ENCODE measurements at regions not wholly inside any gene's neighbourhood (a gene's known extent, or its start where the extent isn't known, plus 50 kb on each side); places are given as distances from the start of the nearest gene placed in this dataset.

GRCh38 chr3:150054635-150055034 is 83.9 kb upstream of the PFN2 start:
- no peak overlapping the region for H3K4me3 ChIP-seq
- FAIRE-seq: no peak
- peaks cover 10 to 15% of the 10 kb centered on the region in 2 experiments; a peak in 4 of 5 replicates for H3K27me3 ChIP-seq (ENCODE audit: control insufficient read depth in 2 of 2, insufficient read depth in 2 of 2, low read length in 2 of 2)
- ChIA-PET POLR2A (interaction anchor here (0.5 to 0.6 kb wide), 2 partner anchors 23 to 96 kb away, joined by 3 read pairs; no protein-coding TSS in a partner anchor), CTCF (ENCODE audit: low intra/inter-chr PET ratio) (no interaction called here)
- H4K20me1 ChIP-seq (replicated peaks; ENCODE audit: control insufficient read depth, insufficient read depth, low read length): no peaks in the 10 kb centered on the region
- BruUV-seq (replicated peaks): no TSS peak
- intact Hi-C loops (cut with micrococcal nuclease) (no loop called here), in situ Hi-C loops (cut with MboI) (no loop called here)
- ATAC-seq: no peak
- H3K4me2 ChIP-seq (ENCODE audit: insufficient read depth, low read length): no peak overlapping the region
- no peaks in the 10 kb centered on the region for H3K36me3 ChIP-seq (ENCODE audit: control insufficient read depth, insufficient read depth, low read length)
- TF ChIP-seq ZNF175 (CRISPR knock-in tag; IDR thresholded peaks at IDR 0.05; ENCODE audit: low read depth): no peak
- TF ChIP-seq SUPT5H (IDR thresholded peaks at IDR 0.05): no peak
- no peak for TF ChIP-seq SNRNP70 (optimal IDR thresholded peaks at IDR 0.05; ENCODE audit: low read depth, low read length)
- TF ChIP-seq FUS (optimal IDR thresholded peaks at IDR 0.05; ENCODE audit: low read depth, low read length): no peak
- TF ChIP-seq THAP7 (CRISPR knock-in tag; IDR thresholded peaks at IDR 0.05): no peak
- TF ChIP-seq SIRT6 (IDR thresholded peaks at IDR 0.05; ENCODE audit: low read depth, low read length): no peak
- TF ChIP-seq HOMEZ (CRISPR knock-in tag; IDR thresholded peaks at IDR 0.05): no peak
- no peak for TF ChIP-seq VEZF1 (CRISPR knock-in tag; IDR thresholded peaks at IDR 0.05)
- TF ChIP-seq NBN (IDR thresholded peaks at IDR 0.05; ENCODE audit: low read depth): no peak
- DNase-seq (ENCODE audit: extremely low read depth in 1 of 4, low spot score in 3 of 4): no peak
- peaks cover 2 to 4% of the 10 kb centered on the region in 2 experiments; a peak in 2 of 5 replicates for H3K4me1 ChIP-seq (replicated peaks in 1 of 2; ENCODE audit: control insufficient read depth in 2 of 2, insufficient read depth in 2 of 2, low read length in 2 of 2)
- no peak overlapping the region for H2AFZ ChIP-seq (ENCODE audit: low read depth, low read length)
- H3K79me2 ChIP-seq (ENCODE audit: control insufficient read depth, insufficient read depth, low read length): no peaks in the 10 kb centered on the region
- H3K9me1 ChIP-seq (ENCODE audit: control insufficient read depth, insufficient read depth, low read length): no peaks in the 10 kb centered on the region
- no peak overlapping the region for H3K9ac ChIP-seq (ENCODE audit: insufficient read depth in 1 of 2, low read depth in 2 of 2, low read length in 2 of 2)
- 0% methylated on average over 2 of the region's 2 CpGs for WGBS (ENCODE audit: insufficient coverage, low coverage, missing lambda C conversion rate)
- no peak overlapping the region for H3K27ac ChIP-seq (ENCODE audit: extremely low read depth, low read depth, low read length)
- H3K9me3 ChIP-seq (replicated peaks; ENCODE audit: control insufficient read depth, insufficient read depth, low read depth, low read length): no peaks in the 10 kb centered on the region
